H1 (cell line): ENCODE measurements at regions not wholly inside any gene's neighbourhood (a gene's known extent, or its start where the extent isn't known, plus 50 kb on each side); places are given as distances from the start of the nearest gene placed in this dataset.

Experiments used
- CTCF ChIA-PET: fragments of 300-600 bp; sonication (Branson Sonifier 250); formaldehyde crosslinking; loops from one replicate; lab custom pipeline; 2021; ENCODE audit not compliant: partially characterized antibody; lab: Charles Lee
- POLR2A ChIA-PET: fragments of 300-600 bp; sonication (Branson Sonifier 250); formaldehyde crosslinking; loops from one replicate; lab custom pipeline; 2021; ENCODE audit warnings: inconsistent platforms; ENCODE audit not compliant: partially characterized antibody; lab: Charles Lee
- DNase-seq, 2 experiments: peaks; one replicate each; pipeline versions ENCODE4 v3.0.0 to v3.0.0-alpha.2; 2010 to 2022; ENCODE audit warnings: low spot score in 2 of 2, low read depth in 1 of 2, mixed read lengths in 1 of 2
- FAIRE-seq: peaks from 2 replicates; lab custom pipeline; 2011; peaks lifted over from hg19 to GRCh38; lab: Jason Lieb, UNC
- H2AFZ ChIP-seq: 2 replicates; pipeline ENCODE4 v1.8.1; 2012; ENCODE audit warnings: low read length, inconsistent platforms
- H2AK5ac ChIP-seq: 2 replicates; pipeline ENCODE4 v1.6.1; 2013; ENCODE audit warnings: low read depth, low read length
- H2BK120ac ChIP-seq: replicated peaks from 2 replicates; pipeline ENCODE3; 2013; ENCODE audit warnings: low read depth, low read length, inconsistent platforms
- H2BK12ac ChIP-seq: 2 replicates; pipeline ENCODE4 v1.6.1; 2013; ENCODE audit warnings: low read depth, low read length
- H2BK15ac ChIP-seq: 2 replicates; pipeline ENCODE4 v1.6.1; 2013; ENCODE audit warnings: low read length
- H2BK20ac ChIP-seq: 2 replicates; pipeline ENCODE4 v1.6.1; 2013; ENCODE audit warnings: low read length
- H2BK5ac ChIP-seq: 2 replicates; pipeline ENCODE4 v1.6.1; 2013; ENCODE audit warnings: low read depth, low read length
- H3K14ac ChIP-seq: 2 replicates; pipeline ENCODE4 v1.6.1; 2013; ENCODE audit warnings: inconsistent platforms; ENCODE audit not compliant: insufficient read length
- H3K18ac ChIP-seq: 2 replicates; pipeline ENCODE4 v1.6.1; 2013; ENCODE audit warnings: low read length; ENCODE audit errors: extremely low read depth
- H3K23ac ChIP-seq: 2 replicates; pipeline ENCODE4 v1.6.1; 2013; ENCODE audit warnings: inconsistent platforms; ENCODE audit not compliant: insufficient read length
- H3K23me2 ChIP-seq: 2 replicates; pipeline ENCODE4 v1.6.1; 2013; ENCODE audit warnings: low read depth, low read length
- H3K27ac ChIP-seq: 2 replicates; pipeline ENCODE4 v1.6.1; 2011; ENCODE audit warnings: low read depth, low read length, inconsistent platforms
- H3K27me3 ChIP-seq, 4 experiments: replicated peaks in 1 of 4; 1 replicate in 1 of 4; 2 replicates in 3 of 4; pipeline versions ENCODE4 v1.6.1 to v1.8.1; 2011 to 2013; ENCODE audit warnings: low read length in 3 of 4, mild to moderate bottlenecking in 3 of 4, inconsistent platforms in 2 of 4, mixed read lengths in 2 of 4, moderate library complexity in 1 of 4; ENCODE audit not compliant: control insufficient read depth in 3 of 4, insufficient read depth in 3 of 4; ENCODE audit errors: extremely low read depth in 1 of 4
- H3K36me3 ChIP-seq, 4 experiments: 2 replicates each; pipeline versions ENCODE4 v1.6.1 to v1.8.1; 2011 to 2013; ENCODE audit warnings: mild to moderate bottlenecking in 4 of 4, low read length in 3 of 4, moderate library complexity in 2 of 4, control low read depth in 1 of 4, inconsistent platforms in 1 of 4; ENCODE audit not compliant: insufficient read depth in 4 of 4, control insufficient read depth in 2 of 4
- H3K4ac ChIP-seq: replicated peaks from 2 replicates; pipeline ENCODE3; 2013; ENCODE audit warnings: low read length, low read depth, mixed read lengths, inconsistent platforms; ENCODE audit not compliant: insufficient read length
- H3K4me1 ChIP-seq, 4 experiments: replicated peaks in 1 of 4; 1 replicate in 1 of 4; 2 replicates in 3 of 4; pipeline versions ENCODE4 v1.6.1 to v1.8.1; 2011 to 2013; ENCODE audit warnings: low read length in 3 of 4, inconsistent platforms in 2 of 4, mixed read lengths in 1 of 4; ENCODE audit not compliant: insufficient read depth in 4 of 4, control insufficient read depth in 3 of 4
- H3K4me2 ChIP-seq, 2 experiments: 2 replicates each; pipeline versions ENCODE4 v1.6.1 to v1.8.1; 2011 to 2013; ENCODE audit warnings: low read depth in 2 of 2, low read length in 2 of 2, control low read depth in 1 of 2, inconsistent platforms in 1 of 2, mild to moderate bottlenecking in 1 of 2; ENCODE audit not compliant: insufficient read depth in 1 of 2
- H3K4me3 ChIP-seq, 4 experiments: fragments of 200-600, 300-600 bp in 1 of 4; sonication (generic), shearing (Covaris generic), sonication (Bioruptor Twin) in 1 of 4; 2 replicates each; pipeline versions ENCODE4 v1.5.1 to v1.8.1; 2011 to 2016; ENCODE audit warnings: low read length in 4 of 4, low read depth in 3 of 4, control low read depth in 2 of 4, inconsistent platforms in 2 of 4, mild to moderate bottlenecking in 2 of 4, mixed read lengths in 1 of 4, moderate library complexity in 1 of 4; ENCODE audit not compliant: insufficient read depth in 2 of 4; ENCODE audit errors: extremely low read depth in 1 of 4
- H3K56ac ChIP-seq: replicated peaks from 2 replicates; pipeline ENCODE3; 2013; ENCODE audit warnings: low read depth, mild to moderate bottlenecking, mixed read lengths, low read length, inconsistent platforms; ENCODE audit not compliant: insufficient read length
- H3K79me1 ChIP-seq: 2 replicates; pipeline ENCODE4 v1.6.1; 2013; ENCODE audit warnings: low read depth, low read length, control low read depth
- H3K79me2 ChIP-seq, 2 experiments: 2 replicates each; pipeline versions ENCODE4 v1.6.1 to v1.8.1; 2012 to 2013; ENCODE audit warnings: low read length in 2 of 2, mild to moderate bottlenecking in 2 of 2, inconsistent platforms in 1 of 2; ENCODE audit not compliant: insufficient read depth in 2 of 2, control insufficient read depth in 1 of 2
- H3K9ac ChIP-seq, 4 experiments: replicated peaks in 1 of 4; 1 replicate in 1 of 4; 2 replicates in 3 of 4; pipeline versions ENCODE4 v1.6.1 to v1.8.1; 2011 to 2013; ENCODE audit warnings: low read depth in 3 of 4, low read length in 3 of 4, control low read depth in 2 of 4, mild to moderate bottlenecking in 2 of 4, moderate library complexity in 2 of 4, inconsistent platforms in 1 of 4; ENCODE audit errors: extremely low read depth in 1 of 4
- H3K9me3 ChIP-seq, 2 experiments: 2 replicates each; pipeline versions ENCODE4 v1.6.1 to v1.8.1; 2012 to 2013; ENCODE audit warnings: mild to moderate bottlenecking in 2 of 2, moderate library complexity in 2 of 2, control low read depth in 1 of 2, inconsistent platforms in 1 of 2, low read depth in 1 of 2, low read length in 1 of 2, mixed read lengths in 1 of 2; ENCODE audit not compliant: insufficient read depth in 2 of 2
- H4K20me1 ChIP-seq, 2 experiments: replicated peaks in 1 of 2; 2 replicates each; pipeline versions ENCODE3 to v1.8.1; 2011 to 2013; ENCODE audit warnings: inconsistent platforms in 2 of 2, low read length in 2 of 2, mild to moderate bottlenecking in 1 of 2; ENCODE audit not compliant: insufficient read depth in 2 of 2, control insufficient read depth in 1 of 2
- H4K5ac ChIP-seq: 2 replicates; pipeline ENCODE4 v1.6.1; 2013; ENCODE audit warnings: low read length, low read depth, mixed read lengths, inconsistent platforms; ENCODE audit not compliant: insufficient read length
- H4K8ac ChIP-seq: 2 replicates; pipeline ENCODE4 v1.8.0; 2013; ENCODE audit warnings: mild to moderate bottlenecking, moderate library complexity, low read length, inconsistent platforms; ENCODE audit not compliant: insufficient read depth; ENCODE audit errors: extremely low read depth
- H4K91ac ChIP-seq: replicated peaks from 2 replicates; pipeline ENCODE3; 2013; ENCODE audit warnings: low read length, mixed read lengths, inconsistent platforms; ENCODE audit not compliant: insufficient read length
- ASH2L ChIP-seq: fragments of 200-600, 300-600 bp; sonication (generic); IDR thresholded peaks from one replicate; pipeline ENCODE4 v1.7.1; 2017; ENCODE audit warnings: low read length
- CBX5 ChIP-seq: fragments of 300-800, 300-1000 bp; sonication (generic); IDR thresholded peaks from 2 replicates; pipeline ENCODE4 v1.7.1; 2016; ENCODE audit warnings: antibody characterized with exemption, low read length, low read depth
- CTBP2 ChIP-seq: IDR thresholded peaks from 2 replicates; pipeline ENCODE4 v1.7.0; 2011; ENCODE audit warnings: borderline replicate concordance, mild to moderate bottlenecking, moderate library complexity, mixed read lengths, low read length; ENCODE audit not compliant: insufficient read depth, insufficient read length
- EP300 ChIP-seq, 2 experiments: IDR thresholded peaks; 1 replicate in 1 of 2; 2 replicates in 1 of 2; pipeline ENCODE4 v1.6.1; 2011 to 2012; ENCODE audit warnings: low read depth in 2 of 2, low read length in 2 of 2, mild to moderate bottlenecking in 2 of 2, borderline replicate concordance in 1 of 2, inconsistent platforms in 1 of 2, moderate library complexity in 1 of 2
- GABPA ChIP-seq: IDR thresholded peaks from 2 replicates; pipeline ENCODE4 v1.6.1; 2011; ENCODE audit warnings: mild to moderate bottlenecking, low read length, moderate library complexity, borderline replicate concordance; ENCODE audit not compliant: insufficient read depth
- KDM4A ChIP-seq: IDR thresholded peaks from one replicate; pipeline ENCODE4 v1.7.1; 2012; ENCODE audit warnings: low read depth, mild to moderate bottlenecking, moderate library complexity, low read length, inconsistent platforms; ENCODE audit not compliant: severe bottlenecking
- NANOG ChIP-seq: IDR thresholded peaks from 2 replicates; pipeline ENCODE4 v1.6.1; 2011; ENCODE audit warnings: low read length, low read depth, mild to moderate bottlenecking, inconsistent platforms; ENCODE audit not compliant: insufficient read depth, poor library complexity, severe bottlenecking
- POLR2AphosphoS5 ChIP-seq: IDR thresholded peaks from 2 replicates; pipeline ENCODE4 v1.6.1; 2011; ENCODE audit warnings: low read depth, low read length
- POU5F1 ChIP-seq: IDR thresholded peaks from 2 replicates; pipeline ENCODE4 v1.6.1; 2011; ENCODE audit warnings: low read depth, mild to moderate bottlenecking, low read length, moderate library complexity
- SRF ChIP-seq: IDR thresholded peaks from 2 replicates; pipeline ENCODE4 v1.6.1; 2011; ENCODE audit warnings: mild to moderate bottlenecking, low read depth, low read length, moderate library complexity
- WGBS, 2 experiments: shearing (Covaris generic) in 1 of 2; methylation state at CpG; one replicate each; pipeline versions ENCODE4 v1.1.6 to v1.1.7; 2013 to 2015; ENCODE audit warnings: low lambda C conversion rate in 2 of 2, mixed read lengths in 2 of 2, inconsistent platforms in 1 of 2, low coverage in 1 of 2, missing lambda C conversion rate in 1 of 2; ENCODE audit not compliant: insufficient replicate concordance in 2 of 2, insufficient coverage in 1 of 2, insufficient read length in 1 of 2; ENCODE audit errors: extremely low coverage in 1 of 2, missing lambda C conversion rate in 1 of 2; 5-methylcytosine and 5-hydroxymethylcytosine counted together
- TF ChIP-seq, protein P1 (sequence below): IDR thresholded peaks from 2 replicates; pipeline ENCODE4 v1.6.1; 2011; ENCODE audit warnings: low read depth, mild to moderate bottlenecking, low read length; ENCODE audit not compliant: insufficient read depth
- TF ChIP-seq, protein P2 (sequence below): IDR thresholded peaks from 2 replicates; pipeline ENCODE4 v1.6.1; 2012; ENCODE audit warnings: inconsistent platforms
- TF ChIP-seq, protein P3 (sequence below): IDR thresholded peaks from 2 replicates; pipeline ENCODE4 v1.6.1; 2012; ENCODE audit warnings: inconsistent platforms

DNA sequence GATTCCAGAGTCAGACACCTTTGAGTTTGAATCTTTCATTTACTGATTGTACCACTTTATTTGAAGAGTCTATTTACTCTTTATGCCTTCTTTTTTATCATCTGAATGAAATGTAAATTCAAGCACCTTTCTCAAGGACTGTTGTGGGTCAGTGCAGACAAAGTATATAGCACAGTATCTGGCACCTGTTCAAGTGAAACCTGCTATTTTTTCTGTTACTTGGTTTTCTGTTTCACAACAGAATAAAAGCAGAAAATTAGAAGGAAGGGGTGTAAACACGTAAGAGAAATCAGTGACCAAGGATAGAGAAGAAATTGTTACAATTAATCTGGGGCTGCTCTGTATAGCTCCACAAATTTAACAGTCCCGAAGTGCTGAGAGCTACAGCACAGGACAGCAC is 357.4 kb downstream of the RSL24D1 start:
- Histone ChIP-seq H3K36me3 (no peaks in the 10 kb centered on the region), H3K27ac (no peak overlapping the region), H3K4me3 (no peak overlapping the region), H3K79me2 (no peaks in the 10 kb centered on the region), H3K9me3 (peaks cover 15 to 44% of the 10 kb centered on the region in 2 experiments; a peak in 2 of 4 replicates), H2AK5ac (no peak overlapping the region), H3K4me2 (no peak overlapping the region), H2BK120ac (no peak overlapping the region), H3K14ac (no peak overlapping the region), H3K56ac (no peak overlapping the region), H4K20me1 (no peaks in the 10 kb centered on the region), H4K8ac (no peak overlapping the region), H2BK5ac (no peak overlapping the region), H4K5ac (no peak overlapping the region), H2AFZ (no peak overlapping the region), H3K23me2 (no peaks in the 10 kb centered on the region), H3K18ac (no peak overlapping the region), H2BK12ac (no peak overlapping the region), H3K27me3 (no peaks in the 10 kb centered on the region), H3K79me1 (no peaks in the 10 kb centered on the region), H3K4ac (no peak overlapping the region), H3K23ac (no peak overlapping the region), H3K4me1 (no peaks in the 10 kb centered on the region), H4K91ac (no peak overlapping the region), H3K9ac (no peak overlapping the region), H2BK15ac (no peak overlapping the region), H2BK20ac (no peak overlapping the region)
- TF ChIP-seq EP300 (IDR thresholded peaks at IDR 0.05; ENCODE audit: borderline replicate concordance in 1 of 2, low read depth in 2 of 2, low read length in 2 of 2) (no peak), SRF (no peak), POU5F1 (no peak), KDM4A (no peak), CBX5 (no peak), POLR2AphosphoS5 (no peak), GABPA (no peak), NANOG (no peak), ASH2L (no peak), CTBP2 (no peak)
- TF ChIP-seq, protein P1, sequence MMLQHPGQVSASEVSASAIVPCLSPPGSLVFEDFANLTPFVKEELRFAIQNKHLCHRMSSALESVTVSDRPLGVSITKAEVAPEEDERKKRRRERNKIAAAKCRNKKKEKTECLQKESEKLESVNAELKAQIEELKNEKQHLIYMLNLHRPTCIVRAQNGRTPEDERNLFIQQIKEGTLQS: no peak
- TF ChIP-seq, protein P2, sequence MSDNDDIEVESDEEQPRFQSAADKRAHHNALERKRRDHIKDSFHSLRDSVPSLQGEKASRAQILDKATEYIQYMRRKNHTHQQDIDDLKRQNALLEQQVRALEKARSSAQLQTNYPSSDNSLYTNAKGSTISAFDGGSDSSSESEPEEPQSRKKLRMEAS: no peak
- TF ChIP-seq, protein P3, sequence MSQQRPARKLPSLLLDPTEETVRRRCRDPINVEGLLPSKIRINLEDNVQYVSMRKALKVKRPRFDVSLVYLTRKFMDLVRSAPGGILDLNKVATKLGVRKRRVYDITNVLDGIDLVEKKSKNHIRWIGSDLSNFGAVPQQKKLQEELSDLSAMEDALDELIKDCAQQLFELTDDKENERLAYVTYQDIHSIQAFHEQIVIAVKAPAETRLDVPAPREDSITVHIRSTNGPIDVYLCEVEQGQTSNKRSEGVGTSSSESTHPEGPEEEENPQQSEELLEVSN: no peak
- FAIRE-seq: no peak
- ChIA-PET POLR2A (no interaction called here), CTCF (interaction anchor here (1.8 kb wide), 1 partner anchor 8 kb away, joined by 7 read pairs; no protein-coding TSS in a partner anchor)
- WGBS, 2 experiments: 66% methylated on average over 2 of the region's 2 CpGs; no CpG with 5 or more reads in 1 of the 2 experiments
- DNase-seq: no peak
